BJ (cell line): ENCODE measurements at regions not wholly inside any gene's neighbourhood (a gene's known extent, or its start where the extent isn't known, plus 50 kb on each side); places are given as distances from the start of the nearest gene placed in this dataset.

ENCODE experiments used
- CTCF ChIA-PET: fragments of 350-600 bp; formaldehyde crosslinking; extraction: SDS; loops from one replicate; lab custom pipeline; 2021; ENCODE audit warnings: antibody characterized with exemption, inconsistent platforms; lab: Yijun Ruan, JAX
- POLR2A ChIA-PET: fragments of 300-600 bp; sonication (Branson Sonifier 250); formaldehyde crosslinking; extraction: SDS; loops from one replicate; lab custom pipeline; 2021; ENCODE audit warnings: antibody characterized with exemption; lab: Charles Lee
- DNase-seq: peaks from one replicate; pipeline ENCODE4 v3.0.0-alpha.2; 2011; ENCODE audit warnings: low read depth
- H3K27me3 ChIP-seq: 2 replicates; pipeline ENCODE4 v1.6.0; 2011; ENCODE audit warnings: low read length; ENCODE audit not compliant: control insufficient read depth, insufficient read depth
- H3K36me3 ChIP-seq: 2 replicates; pipeline ENCODE4 v1.5.1; 2011; ENCODE audit warnings: low read length; ENCODE audit not compliant: control insufficient read depth, insufficient read depth
- H3K4me3 ChIP-seq: 2 replicates; pipeline ENCODE4 v1.5.1; 2011; ENCODE audit warnings: low read depth, mild to moderate bottlenecking, control low read depth, low read length
- CTCF ChIP-seq: IDR thresholded peaks from 2 replicates; pipeline ENCODE4 v1.5.1; 2011; ENCODE audit warnings: low read depth, mild to moderate bottlenecking, control low read depth, inconsistent platforms, low read length, moderate library complexity; ENCODE audit not compliant: insufficient read depth

GRCh38 chr3:177426878-177427495 lies 229.7 kb upstream of the TBL1XR1 start:
- DNase-seq, result no peak
- no peaks in the 10 kb centered on the region for H3K36me3 ChIP-seq
- H3K4me3 ChIP-seq, result no peak overlapping the region
- no peak for TF ChIP-seq CTCF
- CTCF ChIA-PET, result no interaction called here
- peaks cover 1% of the 10 kb centered on the region; the same call in 1 of the 2 replicates for H3K27me3 ChIP-seq
- POLR2A ChIA-PET, result no interaction called here

GRCh38 chr3:177427540-177427939 lies 230.3 kb upstream of the TBL1XR1 start:
- CTCF ChIA-PET, result interaction anchor here (0.6 kb wide), 1 partner anchor 27 kb away, joined by 3 read pairs; no protein-coding TSS in a partner anchor
- POLR2A ChIA-PET, result no interaction called here
- Histone ChIP-seq H3K36me3 (no peaks in the 10 kb centered on the region), H3K27me3 (peaks cover 1% of the 10 kb centered on the region; the same call in 1 of the 2 replicates), H3K4me3 (no peak overlapping the region)
- no peak for TF ChIP-seq CTCF
- no peak for DNase-seq

- no peak for DNase-seq
- ChIA-PET POLR2A (interaction anchor here (0.6 kb wide), 1 partner anchor 205 kb away, joined by 5 read pairs; no protein-coding TSS in a partner anchor), CTCF (no interaction called here)
- TF ChIP-seq CTCF, result no peak
- Histone ChIP-seq H3K36me3 (no peaks in the 10 kb centered on the region), H3K4me3 (no peak overlapping the region), H3K27me3 (peaks cover 1% of the 10 kb centered on the region; the same call in 1 of the 2 replicates)
Observed at GRCh38 chr3:177429079-177429478, 231.8 kb upstream of the TBL1XR1 start.

- no peak for TF ChIP-seq CTCF
- no peak for DNase-seq
- H3K27me3 ChIP-seq, result peaks cover 1% of the 10 kb centered on the region; the same call in 1 of the 2 replicates
- H3K4me3 ChIP-seq, result no peak overlapping the region
- ChIA-PET POLR2A (no interaction called here), CTCF (interaction anchor here (0.6 to 1.4 kb wide), 2 partner anchors 53 to 252 kb away, joined by 3 to 4 read pairs; no protein-coding TSS in a partner anchor)
- no peaks in the 10 kb centered on the region for H3K36me3 ChIP-seq
Observed at GRCh38 chr3:177429771-177430170, 232.5 kb upstream of the TBL1XR1 start.

- CTCF ChIA-PET, result interaction anchor here (1.4 kb wide), 1 partner anchor 52 kb away, joined by 4 read pairs; no protein-coding TSS in a partner anchor
- POLR2A ChIA-PET, result no interaction called here
- Histone ChIP-seq H3K36me3 (no peaks in the 10 kb centered on the region), H3K27me3 (peaks cover 1% of the 10 kb centered on the region; the same call in 1 of the 2 replicates), H3K4me3 (no peak overlapping the region)
- DNase-seq, result no peak
- no peak for TF ChIP-seq CTCF
Observed at GRCh38 chr3:177430653-177431052, 233.4 kb upstream of the TBL1XR1 start.
